ENCODE measurements at regions not wholly inside any gene's neighbourhood (a gene's known extent, or its start where the extent isn't known, plus 50 kb on each side); places are given as distances from the start of the nearest gene placed in this dataset.

DNA sequence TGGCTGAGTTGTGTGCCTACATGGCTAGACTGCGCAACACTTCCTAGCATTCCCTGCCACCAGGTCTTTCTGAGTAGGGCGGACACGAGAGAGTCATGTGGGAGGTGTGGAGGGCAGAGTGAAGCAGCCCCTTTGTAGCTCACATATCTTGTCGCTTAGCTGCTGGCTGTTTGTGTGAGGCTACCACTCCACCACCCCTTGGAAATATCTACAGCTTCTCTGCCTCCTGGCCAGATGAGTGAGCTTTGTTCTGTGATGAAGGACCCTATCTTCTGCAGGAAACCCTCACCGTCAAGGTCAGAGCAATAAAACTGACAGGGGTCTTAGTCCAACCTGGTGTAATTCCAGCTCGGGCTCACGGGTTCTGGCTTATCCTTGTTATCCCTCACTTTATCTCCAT, 232.1 kb upstream of the ASIC2 start:
- intact Hi-C loops (cut with DNase I), result no loop called here
- DNase-seq, result no peak
- Histone ChIP-seq H3K9me3 (no peaks in the 10 kb centered on the region), H3K4me3 (replicated peaks in 1 of 3) (no peak overlapping the region), H3K27me3 (no peaks in the 10 kb centered on the region), H3K36me3 (no peaks in the 10 kb centered on the region), H3K27ac (no peak overlapping the region), H3K4me1 (no peaks in the 10 kb centered on the region)
- WGBS, 2 donors, result 77 to 87% methylated on average over 7 of the region's 7 CpGs
- no peak for TF ChIP-seq POLR2A (IDR thresholded peaks at IDR 0.05)
- TF ChIP-seq, protein P1, sequence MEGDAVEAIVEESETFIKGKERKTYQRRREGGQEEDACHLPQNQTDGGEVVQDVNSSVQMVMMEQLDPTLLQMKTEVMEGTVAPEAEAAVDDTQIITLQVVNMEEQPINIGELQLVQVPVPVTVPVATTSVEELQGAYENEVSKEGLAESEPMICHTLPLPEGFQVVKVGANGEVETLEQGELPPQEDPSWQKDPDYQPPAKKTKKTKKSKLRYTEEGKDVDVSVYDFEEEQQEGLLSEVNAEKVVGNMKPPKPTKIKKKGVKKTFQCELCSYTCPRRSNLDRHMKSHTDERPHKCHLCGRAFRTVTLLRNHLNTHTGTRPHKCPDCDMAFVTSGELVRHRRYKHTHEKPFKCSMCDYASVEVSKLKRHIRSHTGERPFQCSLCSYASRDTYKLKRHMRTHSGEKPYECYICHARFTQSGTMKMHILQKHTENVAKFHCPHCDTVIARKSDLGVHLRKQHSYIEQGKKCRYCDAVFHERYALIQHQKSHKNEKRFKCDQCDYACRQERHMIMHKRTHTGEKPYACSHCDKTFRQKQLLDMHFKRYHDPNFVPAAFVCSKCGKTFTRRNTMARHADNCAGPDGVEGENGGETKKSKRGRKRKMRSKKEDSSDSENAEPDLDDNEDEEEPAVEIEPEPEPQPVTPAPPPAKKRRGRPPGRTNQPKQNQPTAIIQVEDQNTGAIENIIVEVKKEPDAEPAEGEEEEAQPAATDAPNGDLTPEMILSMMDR (IDR thresholded peaks at IDR 0.05), result no peak

DNA sequence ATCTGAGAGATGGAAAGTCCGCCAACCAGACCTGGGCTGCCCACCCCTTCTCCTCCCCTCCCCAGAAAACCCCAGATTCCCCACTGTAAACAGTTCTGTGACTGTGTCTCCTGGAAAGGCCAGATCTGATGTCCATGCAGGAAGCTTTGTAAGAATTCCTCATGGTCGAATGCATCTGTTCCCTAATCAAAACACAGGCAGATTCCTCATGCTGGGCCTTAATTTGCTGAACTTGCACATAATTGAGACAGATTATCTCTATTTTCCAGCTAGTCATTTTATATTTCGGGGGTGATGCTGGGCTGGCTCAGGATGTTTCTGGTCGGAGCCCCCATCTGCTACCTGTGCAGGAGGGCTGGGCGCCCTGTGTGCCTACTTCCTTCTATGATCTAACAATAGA, 233.6 kb upstream of the ASIC2 start:
- intact Hi-C loops (cut with DNase I), result no loop called here
- DNase-seq, result no peak
- no peaks in the 10 kb centered on the region for H3K4me1 ChIP-seq
- no peaks in the 10 kb centered on the region for H3K36me3 ChIP-seq
- TF ChIP-seq POLR2A (IDR thresholded peaks at IDR 0.05), result no peak
- TF ChIP-seq, protein P1 (IDR thresholded peaks at IDR 0.05), result no peak
- H3K27ac ChIP-seq, result no peak overlapping the region
- no peaks in the 10 kb centered on the region for H3K9me3 ChIP-seq
- H3K27me3 ChIP-seq, result no peaks in the 10 kb centered on the region
- H3K4me3 ChIP-seq (replicated peaks in 1 of 3), result no peak overlapping the region
- WGBS, 2 donors, result 71 to 79% methylated on average over 5 of the region's 5 CpGs

DNA sequence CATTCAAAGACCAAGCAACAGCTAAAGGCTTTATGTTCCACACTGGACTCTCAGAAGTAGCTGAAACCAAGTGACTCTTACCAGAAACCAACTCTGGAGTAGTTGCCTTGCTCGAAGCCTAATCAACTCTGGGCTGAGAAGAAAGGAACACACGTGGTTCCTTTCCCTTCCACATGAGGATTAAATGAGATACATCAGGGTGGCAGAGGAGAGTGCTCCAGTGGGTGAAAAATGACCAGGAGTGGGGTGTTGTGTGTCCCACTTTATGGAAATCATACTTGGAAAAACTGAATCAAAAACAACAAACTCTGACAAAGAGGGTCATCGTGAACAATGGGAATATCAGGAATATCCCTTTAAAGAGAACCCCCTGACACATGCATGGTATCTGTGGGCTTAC, 234.2 kb upstream of the ASIC2 start:
- Histone ChIP-seq H3K9me3 (no peaks in the 10 kb centered on the region), H3K4me3 (replicated peaks in 1 of 3) (no peak overlapping the region), H3K4me1 (no peaks in the 10 kb centered on the region), H3K27me3 (no peaks in the 10 kb centered on the region), H3K36me3 (no peaks in the 10 kb centered on the region), H3K27ac (no peak overlapping the region)
- no peak for DNase-seq
- TF ChIP-seq POLR2A (IDR thresholded peaks at IDR 0.05), result no peak
- TF ChIP-seq, protein P1 (IDR thresholded peaks at IDR 0.05), result no peak
- intact Hi-C loops (cut with DNase I), result no loop called here
- 74 to 84% methylated on average over 3 of the region's 3 CpGs for WGBS, 2 donors

DNA sequence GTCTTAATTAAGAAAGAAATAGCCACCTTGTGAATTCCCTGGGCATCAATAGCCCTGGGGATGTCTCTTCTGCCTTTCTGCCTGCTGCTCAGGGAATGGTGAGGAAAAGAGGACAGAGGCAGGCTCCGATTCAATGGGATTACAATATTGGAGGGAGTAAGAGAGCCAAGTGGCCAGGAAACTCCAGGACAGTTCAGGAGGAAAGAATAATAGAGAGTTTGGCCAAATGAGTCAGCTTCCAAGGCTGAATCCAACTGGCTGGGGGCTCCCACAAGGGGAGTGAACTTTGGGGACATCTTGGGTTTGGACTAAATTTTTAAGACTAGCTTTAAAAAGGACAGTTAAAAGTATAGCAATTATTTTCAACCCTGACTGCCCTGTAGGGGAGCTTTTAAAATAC, 235.8 kb upstream of the ASIC2 start:
- intact Hi-C loops (cut with DNase I), result no loop called here
- Histone ChIP-seq H3K4me3 (replicated peaks in 1 of 3) (no peak overlapping the region), H3K27ac (no peak overlapping the region), H3K36me3 (no peaks in the 10 kb centered on the region), H3K4me1 (no peaks in the 10 kb centered on the region), H3K27me3 (no peaks in the 10 kb centered on the region), H3K9me3 (no peaks in the 10 kb centered on the region)
- WGBS, 2 donors, result 59 to 61% methylated on average over 1 of the region's 1 CpG
- TF ChIP-seq, protein P1 (IDR thresholded peaks at IDR 0.05), result no peak
- no peak for DNase-seq

DNA sequence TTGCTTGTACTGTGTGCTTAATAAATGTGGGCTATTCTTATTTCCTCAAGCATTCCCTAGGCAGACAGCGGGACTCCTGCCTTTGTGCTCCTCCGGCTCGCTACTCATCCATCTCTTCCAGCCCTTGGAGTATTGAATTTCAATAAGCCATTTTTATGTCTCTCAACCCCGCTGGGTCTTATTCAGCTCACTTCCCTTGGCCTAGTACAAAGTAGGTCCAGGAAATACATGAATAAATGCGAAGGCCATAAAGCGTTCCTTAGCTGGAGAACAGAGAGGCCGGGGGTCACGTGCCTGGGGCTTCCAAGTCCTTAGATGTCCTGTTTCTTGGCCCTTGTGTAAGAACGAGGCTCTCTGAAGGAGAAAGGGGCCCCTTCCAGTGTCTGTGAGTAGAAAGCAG, 236.7 kb upstream of the ASIC2 start:
- Histone ChIP-seq H3K9me3 (no peaks in the 10 kb centered on the region), H3K27ac (no peak overlapping the region), H3K4me3 (replicated peaks in 1 of 3) (no peak overlapping the region), H3K27me3 (no peaks in the 10 kb centered on the region), H3K36me3 (no peaks in the 10 kb centered on the region), H3K4me1 (no peaks in the 10 kb centered on the region)
- TF ChIP-seq, protein P1 (IDR thresholded peaks at IDR 0.05), result no peak
- TF ChIP-seq POLR2A (IDR thresholded peaks at IDR 0.05), result no peak
- intact Hi-C loops (cut with DNase I), result no loop called here
- no peak for DNase-seq
- 70 to 73% methylated on average over 9 of the region's 9 CpGs for WGBS, 2 donors
